Peyer's patch (tissue), 4 donors: ENCODE measurements at regions not wholly inside any gene's neighbourhood (a gene's known extent, or its start where the extent isn't known, plus 50 kb on each side); places are given as distances from the start of the nearest gene placed in this dataset.

Experiments
- POLR2A ChIP-seq, 2 donors: fragments of 450-650 bp; IDR thresholded peaks; one replicate each; pipeline ENCODE4 v1.5.1; 2017; ENCODE audit warnings: antibody characterized with exemption in 2 of 2, mild to moderate bottlenecking in 2 of 2, moderate library complexity in 2 of 2
- TF ChIP-seq, protein P1 (sequence below), 6 experiments: fragments of 450-650 bp in 4 of 6; fragments of 200-600 bp in 2 of 6; sonication (generic) in 1 of 6; IDR thresholded peaks; one replicate each; pipeline ENCODE4 v1.5.1; 2017 to 2019; ENCODE audit warnings: antibody characterized with exemption in 6 of 6, mild to moderate bottlenecking in 3 of 6, moderate library complexity in 1 of 6

DNA sequence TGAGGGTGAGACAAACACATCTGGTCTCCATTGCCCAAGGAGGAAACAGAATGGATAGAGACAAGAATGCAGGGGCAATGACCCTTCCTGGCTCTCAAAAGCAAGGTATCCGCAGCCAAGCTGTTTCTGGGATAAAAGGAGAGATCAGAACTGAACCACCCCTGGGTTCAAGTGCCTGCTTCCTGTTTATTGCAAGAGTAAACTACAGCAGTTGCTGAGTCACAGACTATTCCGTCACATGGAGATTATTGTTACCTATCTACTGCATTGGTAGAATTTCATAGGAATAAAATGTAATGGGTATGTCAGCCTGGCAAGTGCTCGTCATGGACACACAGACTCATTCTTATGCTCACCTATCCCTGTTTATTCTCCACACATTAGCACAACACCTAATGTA is 821.6 kb downstream of the GRID1 start:
- TF ChIP-seq, protein P1, sequence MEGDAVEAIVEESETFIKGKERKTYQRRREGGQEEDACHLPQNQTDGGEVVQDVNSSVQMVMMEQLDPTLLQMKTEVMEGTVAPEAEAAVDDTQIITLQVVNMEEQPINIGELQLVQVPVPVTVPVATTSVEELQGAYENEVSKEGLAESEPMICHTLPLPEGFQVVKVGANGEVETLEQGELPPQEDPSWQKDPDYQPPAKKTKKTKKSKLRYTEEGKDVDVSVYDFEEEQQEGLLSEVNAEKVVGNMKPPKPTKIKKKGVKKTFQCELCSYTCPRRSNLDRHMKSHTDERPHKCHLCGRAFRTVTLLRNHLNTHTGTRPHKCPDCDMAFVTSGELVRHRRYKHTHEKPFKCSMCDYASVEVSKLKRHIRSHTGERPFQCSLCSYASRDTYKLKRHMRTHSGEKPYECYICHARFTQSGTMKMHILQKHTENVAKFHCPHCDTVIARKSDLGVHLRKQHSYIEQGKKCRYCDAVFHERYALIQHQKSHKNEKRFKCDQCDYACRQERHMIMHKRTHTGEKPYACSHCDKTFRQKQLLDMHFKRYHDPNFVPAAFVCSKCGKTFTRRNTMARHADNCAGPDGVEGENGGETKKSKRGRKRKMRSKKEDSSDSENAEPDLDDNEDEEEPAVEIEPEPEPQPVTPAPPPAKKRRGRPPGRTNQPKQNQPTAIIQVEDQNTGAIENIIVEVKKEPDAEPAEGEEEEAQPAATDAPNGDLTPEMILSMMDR (IDR thresholded peaks at IDR 0.05): no peak
- no peak for TF ChIP-seq POLR2A (IDR thresholded peaks at IDR 0.05)
